Heart right ventricle (tissue), 16 donors: ENCODE measurements at regions not wholly inside any gene's neighbourhood (a gene's known extent, or its start where the extent isn't known, plus 50 kb on each side); places are given as distances from the start of the nearest gene placed in this dataset.

Experiments used
- ATAC-seq, 8 donors: fragments of 200-7000 bp; cut with Tn5 transposase; one replicate each; pipeline ENCODE4 v1.9.1; 2020; ENCODE audit warnings: mild to moderate bottlenecking in 8 of 8, moderate library complexity in 8 of 8, moderate number of reproducible peaks in 1 of 8
- DNase-seq, 2 donors: peaks; one replicate each; pipeline ENCODE4 v3.0.0-alpha.2; 2020
- H3K27ac ChIP-seq, 10 donors: fragments of 200-600 bp; sonication (generic) in 2 of 10; one replicate each; pipeline versions ENCODE4 v1.5.0 to v1.8.0; 2020 to 2022; ENCODE audit warnings: mild to moderate bottlenecking in 3 of 10
- H3K27me3 ChIP-seq, 7 donors: fragments of 200-600 bp; one replicate each; pipeline ENCODE4 v1.8.0; 2021 to 2022; ENCODE audit warnings: mild to moderate bottlenecking in 2 of 7
- H3K36me3 ChIP-seq, 9 donors: fragments of 200-600 bp; sonication (generic) in 1 of 9; one replicate each; pipeline versions ENCODE4 v1.5.0 to v1.8.0; 2020 to 2022; ENCODE audit warnings: mild to moderate bottlenecking in 2 of 9
- H3K4me1 ChIP-seq, 9 donors: fragments of 200-600 bp; sonication (generic) in 1 of 9; one replicate each; pipeline versions ENCODE4 v1.5.0 to v1.8.0; 2020 to 2022; ENCODE audit warnings: mild to moderate bottlenecking in 4 of 9
- H3K4me3 ChIP-seq, 10 donors: fragments of 200-600 bp; sonication (generic) in 2 of 10; one replicate each; pipeline versions ENCODE4 v1.5.0 to v1.8.0; 2020 to 2022; ENCODE audit warnings: mild to moderate bottlenecking in 7 of 10, moderate library complexity in 2 of 10
- H3K9me3 ChIP-seq, 11 donors: fragments of 200-600 bp in 10 of 11; sonication (generic) in 2 of 11; one replicate each; pipeline versions ENCODE4 v1.5.0 to v1.8.0; 2013 to 2022; ENCODE audit warnings: mild to moderate bottlenecking in 2 of 11, control low read depth in 1 of 11, moderate library complexity in 1 of 11
- WGBS, 2 donors: extraction: QIAGEN DNeasy Blood & Tissue Kit; methylation state at CpG; one replicate each; pipeline ENCODE4 v1.1.7; 2013; ENCODE audit warnings: inconsistent platforms in 1 of 2; 5-methylcytosine and 5-hydroxymethylcytosine counted together
- intact Hi-C, 10 donors: fragments of 100-400 bp; cut with DNase I; formaldehyde crosslinking; loops; one replicate each; pipeline versions ENCODE4 v1.11.1 to v1.14.2; 2022
- TF ChIP-seq, protein P1 (sequence below), 9 donors: fragments of 200-600 bp; sonication (generic) in 2 of 9; IDR thresholded peaks; one replicate each; pipeline versions ENCODE4 v1.5.0 to v1.8.0; 2021 to 2022; ENCODE audit warnings: antibody characterized with exemption in 9 of 9, mild to moderate bottlenecking in 5 of 9, moderate library complexity in 1 of 9
- donor health status: Arrhythmogenic right ventricular cardiomyopathy.
- donor health status: ischemic (EF 13 %, LVEDD 7.1; RV severe dilation, severe dysfunction).
- donor health status: healthy with polysubstance abuse.
- donor health status: DM: no; HTN: yes; CAD: no.
- donor health status: DM: no; HTN: no; CAD: no.
- donor health status: ischemic (EF 25% LVEDD 6.9; RV normal size, moderate dysfunction).
- donor health status: ischemic (EF 25% LVEDD 5.7; RV mildly dilated, moderate dysfunction).
- donor health status: healthy.
- donor health status: DM: yes; HTN: yes; CAD: no.
- donor health status: Ischemic cardiomyopathy.
- donor health status: ischemic (EF 35%, LVEDD 5.7; RV mildly dilated, moderate dysfunction).
- donor health status: nonischemic (EF 11% LVEDD 7.7; RV severe dilation, severe dysfunction).
- donor health status: DM: yes; HTN: yes; CAD: no.
- donor health status: PGD.
- donor health status: ischemic (EF 29% LVEDD 5.4; RV normal size, mild dysfunction).
- donor health status: nonischemic (EF 23%, LVEDD 6.1; RV moderate dilation, normal function).

DNA sequence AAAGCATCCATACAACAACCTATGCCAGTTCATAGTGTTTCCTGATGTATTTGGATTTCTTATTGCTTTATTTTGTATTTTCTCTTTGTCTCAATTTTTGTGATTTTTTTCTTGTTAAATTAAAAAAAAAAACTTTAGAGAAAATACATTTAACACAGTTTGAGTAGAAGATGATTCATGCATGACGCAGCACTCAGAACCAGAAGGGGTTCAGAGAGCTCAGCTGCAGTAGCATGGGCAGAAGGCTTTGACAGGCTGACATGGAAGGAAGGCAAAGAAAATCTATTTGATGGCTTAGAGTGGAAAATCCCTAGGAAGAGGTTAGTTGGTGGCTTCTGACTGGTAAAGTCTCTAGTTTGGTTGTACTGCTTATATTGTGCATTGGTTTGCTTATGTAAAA is 207.2 kb upstream of the STXBP5 start:
- intact Hi-C loops, result no loop called here
- peaks cover 0 to 11% (median 0%) of the 10 kb centered on the region in 9 donors for H3K4me1 ChIP-seq
- no peak for ATAC-seq
- TF ChIP-seq, protein P1, sequence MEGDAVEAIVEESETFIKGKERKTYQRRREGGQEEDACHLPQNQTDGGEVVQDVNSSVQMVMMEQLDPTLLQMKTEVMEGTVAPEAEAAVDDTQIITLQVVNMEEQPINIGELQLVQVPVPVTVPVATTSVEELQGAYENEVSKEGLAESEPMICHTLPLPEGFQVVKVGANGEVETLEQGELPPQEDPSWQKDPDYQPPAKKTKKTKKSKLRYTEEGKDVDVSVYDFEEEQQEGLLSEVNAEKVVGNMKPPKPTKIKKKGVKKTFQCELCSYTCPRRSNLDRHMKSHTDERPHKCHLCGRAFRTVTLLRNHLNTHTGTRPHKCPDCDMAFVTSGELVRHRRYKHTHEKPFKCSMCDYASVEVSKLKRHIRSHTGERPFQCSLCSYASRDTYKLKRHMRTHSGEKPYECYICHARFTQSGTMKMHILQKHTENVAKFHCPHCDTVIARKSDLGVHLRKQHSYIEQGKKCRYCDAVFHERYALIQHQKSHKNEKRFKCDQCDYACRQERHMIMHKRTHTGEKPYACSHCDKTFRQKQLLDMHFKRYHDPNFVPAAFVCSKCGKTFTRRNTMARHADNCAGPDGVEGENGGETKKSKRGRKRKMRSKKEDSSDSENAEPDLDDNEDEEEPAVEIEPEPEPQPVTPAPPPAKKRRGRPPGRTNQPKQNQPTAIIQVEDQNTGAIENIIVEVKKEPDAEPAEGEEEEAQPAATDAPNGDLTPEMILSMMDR (IDR thresholded peaks at IDR 0.05), result no peak
- H3K9me3 ChIP-seq, result peaks cover 0 to 15% (median 0%) of the 10 kb centered on the region in 11 donors
- WGBS, 2 donors, result 91 to 92% methylated on average over 1 of the region's 1 CpG
- no peaks in the 10 kb centered on the region for H3K36me3 ChIP-seq
- no peak for DNase-seq
- H3K4me3 ChIP-seq, result no peak overlapping the region
- H3K27me3 ChIP-seq, result no peaks in the 10 kb centered on the region
- no peak overlapping the region for H3K27ac ChIP-seq

DNA sequence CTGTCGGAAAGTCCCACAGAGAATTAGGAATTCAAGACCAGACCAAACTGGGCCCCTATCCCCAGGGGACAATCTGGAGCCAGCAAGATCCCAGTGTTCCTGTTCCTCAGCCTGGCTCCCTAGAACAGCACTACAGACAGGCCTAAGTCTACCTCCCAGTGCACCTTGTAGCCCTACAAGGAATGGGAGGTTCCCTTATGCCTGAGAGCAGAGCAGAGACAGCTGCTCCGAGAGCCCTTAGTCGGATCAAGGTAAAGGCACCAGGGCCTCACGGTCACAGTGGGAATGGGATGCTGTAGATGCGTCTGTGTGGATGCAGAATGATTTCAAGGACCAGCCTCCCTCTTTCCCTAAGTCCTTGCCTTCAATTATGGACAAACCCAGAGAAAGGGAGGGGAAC is 204.5 kb upstream of the STXBP5 start:
- intact Hi-C loops, result no loop called here
- H3K4me3 ChIP-seq, result no peak overlapping the region
- 95 to 98% methylated on average over 5 of the region's 5 CpGs for WGBS, 2 donors
- peaks cover 0 to 11% (median 0%) of the 10 kb centered on the region in 9 donors for H3K4me1 ChIP-seq
- ATAC-seq (no peak), DNase-seq (no peak)
- H3K9me3 ChIP-seq, result peaks cover 0 to 9% (median 0%) of the 10 kb centered on the region in 11 donors
- no peak overlapping the region for H3K27ac ChIP-seq
- no peaks in the 10 kb centered on the region for H3K36me3 ChIP-seq
- TF ChIP-seq, protein P1 (IDR thresholded peaks at IDR 0.05), result no peak
- no peaks in the 10 kb centered on the region for H3K27me3 ChIP-seq

DNA sequence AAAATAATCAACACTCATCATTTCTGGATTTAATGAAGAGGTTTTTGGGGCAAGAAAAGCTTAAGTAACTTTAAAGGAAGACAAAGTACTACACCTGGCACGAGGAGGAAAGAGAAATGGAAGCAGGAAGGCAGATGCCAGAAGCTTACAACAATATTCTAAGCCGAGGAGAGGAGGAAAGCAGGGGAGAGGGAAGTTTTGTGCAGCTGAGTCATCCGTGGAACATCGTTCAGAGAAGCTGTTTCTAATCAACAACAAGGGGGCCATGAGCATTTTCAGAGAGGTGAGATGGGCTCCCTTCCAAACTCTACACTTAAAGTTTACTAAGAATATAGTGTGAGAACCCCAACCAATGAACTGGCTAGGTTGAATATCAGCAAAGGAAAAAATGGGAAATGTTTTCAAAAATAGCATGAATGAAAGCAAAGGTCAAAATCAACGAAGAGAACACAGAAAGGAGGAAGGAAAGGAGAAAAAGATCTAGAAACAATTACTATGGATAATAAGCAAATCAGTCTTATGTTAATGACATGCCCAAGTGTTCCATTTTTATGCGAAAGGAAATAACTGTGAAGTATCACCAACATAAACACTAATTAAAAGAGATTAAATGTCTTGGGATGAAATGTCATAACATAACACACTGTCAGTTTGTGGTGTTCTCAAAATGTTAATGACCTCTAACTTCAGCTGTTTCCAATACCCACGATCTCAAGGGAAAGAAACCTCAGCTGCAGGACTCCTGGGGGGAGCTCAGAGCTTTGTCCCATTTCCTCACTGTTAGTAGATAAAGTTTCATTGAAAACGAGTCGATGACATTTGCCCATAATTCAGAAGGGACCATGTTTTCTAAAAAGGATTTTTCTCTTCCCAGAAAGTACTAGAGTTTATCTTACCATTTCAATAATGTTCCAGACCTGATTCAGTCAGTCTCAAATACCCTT is 203.4 kb upstream of the STXBP5 start:
- H3K36me3 ChIP-seq, result no peaks in the 10 kb centered on the region
- intact Hi-C loops, result no loop called here
- H3K27ac ChIP-seq, result peak overlapping the region in 1 of 10 donors; percentile 27
- H3K9me3 ChIP-seq, result no peaks in the 10 kb centered on the region
- H3K27me3 ChIP-seq, result no peaks in the 10 kb centered on the region
- ATAC-seq (peak in 1 of 8 donors; percentile 35), DNase-seq (no peak)
- WGBS, 2 donors, result 26 to 36% methylated on average over 9 of the region's 9 CpGs
- TF ChIP-seq, protein P1 (IDR thresholded peaks at IDR 0.05), result no peak
- no peak overlapping the region for H3K4me3 ChIP-seq
- H3K4me1 ChIP-seq, result peaks cover 0 to 11% (median 0%) of the 10 kb centered on the region in 9 donors

DNA sequence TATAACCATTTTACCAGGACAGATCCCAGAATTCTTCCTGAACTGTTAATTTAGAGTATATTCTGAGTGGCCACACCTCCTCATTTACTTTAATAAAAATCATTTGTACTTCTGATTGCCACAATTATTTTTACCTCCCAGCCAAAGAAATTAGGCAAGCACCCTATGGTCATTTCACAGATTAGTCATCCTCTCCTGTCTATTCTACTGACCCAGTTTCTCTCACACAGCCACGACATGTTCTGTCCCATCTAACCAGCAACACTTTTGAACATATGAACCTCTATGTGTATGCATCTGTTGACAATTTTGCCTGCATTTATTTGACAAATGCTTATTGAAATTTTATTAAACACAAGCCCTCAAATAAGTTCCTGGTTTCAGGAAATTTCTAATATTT is 202.6 kb upstream of the STXBP5 start:
- intact Hi-C loops, result no loop called here
- TF ChIP-seq, protein P1 (IDR thresholded peaks at IDR 0.05), result no peak
- peak in 1 of 8 donors; percentile 37 for ATAC-seq

More for the DNA sequence above, 202.6 kb upstream of the STXBP5 start:
- H3K9me3 ChIP-seq, result no peaks in the 10 kb centered on the region
- H3K4me3 ChIP-seq, result no peak overlapping the region
- no peaks in the 10 kb centered on the region for H3K36me3 ChIP-seq
- H3K27me3 ChIP-seq, result no peaks in the 10 kb centered on the region
- H3K4me1 ChIP-seq, result peaks cover 0 to 11% (median 0%) of the 10 kb centered on the region in 9 donors
- H3K27ac ChIP-seq, result peak overlapping the region in 1 of 10 donors; percentile 27
- no peak for DNase-seq
- WGBS, 2 donors, result 73 to 79% methylated on average over 1 of the region's 1 CpG
